SH-SY5Y (cell line): ENCODE measurements at regions not wholly inside any gene's neighbourhood (a gene's known extent, or its start where the extent isn't known, plus 50 kb on each side); places are given as distances from the start of the nearest gene placed in this dataset.

ENCODE experiments used
- GATA2 ChIP-seq: IDR thresholded peaks from 2 replicates; pipeline ENCODE4 v1.6.1; 2011; ENCODE audit warnings: mild to moderate bottlenecking, low read depth, low read length
- GATA3 ChIP-seq: IDR thresholded peaks from 2 replicates; pipeline ENCODE4 v1.6.1; 2011; ENCODE audit warnings: low read depth, mild to moderate bottlenecking, low read length, moderate library complexity

DNA sequence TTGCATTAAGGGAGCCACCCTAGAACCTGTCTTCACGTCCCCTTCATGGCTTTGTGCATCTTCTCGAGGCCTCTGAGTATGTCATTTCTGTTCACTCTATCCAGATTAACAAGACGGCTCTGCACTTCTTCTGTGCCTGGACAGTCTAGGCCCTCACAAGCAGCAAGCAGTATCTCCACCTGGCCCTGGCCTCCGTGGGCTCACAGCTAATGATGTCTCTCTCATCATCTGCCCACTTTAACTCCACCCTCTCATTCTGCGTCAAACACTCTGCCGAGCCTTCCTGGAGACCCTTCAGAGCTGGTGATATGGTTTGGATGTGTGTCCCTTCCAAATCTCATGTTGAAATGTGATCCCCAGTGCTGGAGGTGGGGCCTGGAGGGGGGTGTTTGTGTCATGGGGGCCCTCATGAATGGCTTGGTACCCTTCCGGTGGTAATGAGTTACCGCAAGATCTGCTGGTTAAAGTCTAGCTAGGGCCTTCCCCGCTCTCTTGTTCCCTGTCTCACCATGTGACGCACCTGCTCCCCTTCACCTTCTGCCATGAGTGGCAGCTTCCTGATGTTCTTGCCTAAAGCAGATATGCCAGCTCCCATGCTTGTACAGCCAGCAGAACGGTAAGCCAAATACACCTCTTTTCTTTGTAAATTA lies 132.5 kb upstream of the ID2 start:
- TF ChIP-seq GATA2 (no peak), GATA3 (no peak)
